Coronary artery (tissue), 2 donors: ENCODE measurements at regions not wholly inside any gene's neighbourhood (a gene's known extent, or its start where the extent isn't known, plus 50 kb on each side); places are given as distances from the start of the nearest gene placed in this dataset.

Source experiments
- DNase-seq: peaks from one replicate; pipeline ENCODE4 v3.0.0-alpha.2; 2017; ENCODE audit warnings: low spot score
- H3K27ac ChIP-seq, 2 donors: fragments of 200-600 bp; sonication (generic); one replicate each; pipeline ENCODE4 v1.5.1; 2016 to 2019
- H3K4me3 ChIP-seq: fragments of 200-600 bp; sonication (generic); 2 replicates; pipeline ENCODE4 v1.5.1; 2016; ENCODE audit warnings: mild to moderate bottlenecking, moderate library complexity
- CTCF ChIP-seq: fragments of 200-600 bp; sonication (generic); IDR thresholded peaks from one replicate; pipeline ENCODE4 v1.5.1; 2019; ENCODE audit warnings: antibody characterized with exemption

GRCh38 chr7:12862146-12862545 is 174.7 kb downstream of the ARL4A start:
- H3K4me3 ChIP-seq: no peak overlapping the region
- no peak overlapping the region for H3K27ac ChIP-seq
- no peak for DNase-seq
- TF ChIP-seq CTCF: no peak

GRCh38 chr7:12864470-12865046 is 177.1 kb downstream of the ARL4A start:
- no peak overlapping the region for H3K27ac ChIP-seq
- no peak overlapping the region for H3K4me3 ChIP-seq
- no peak for TF ChIP-seq CTCF
- no peak for DNase-seq

- no peak for TF ChIP-seq CTCF
- DNase-seq: no peak
- Histone ChIP-seq H3K4me3 (no peak overlapping the region), H3K27ac (no peak overlapping the region)
These were observed 178.2 kb downstream of the ARL4A start for GRCh38 chr7:12865593-12865992.

- H3K4me3 ChIP-seq: no peak overlapping the region
- no peak for TF ChIP-seq CTCF
- DNase-seq: no peak
- no peak overlapping the region for H3K27ac ChIP-seq
These were observed 178.8 kb downstream of the ARL4A start for GRCh38 chr7:12866207-12866606.

DNA sequence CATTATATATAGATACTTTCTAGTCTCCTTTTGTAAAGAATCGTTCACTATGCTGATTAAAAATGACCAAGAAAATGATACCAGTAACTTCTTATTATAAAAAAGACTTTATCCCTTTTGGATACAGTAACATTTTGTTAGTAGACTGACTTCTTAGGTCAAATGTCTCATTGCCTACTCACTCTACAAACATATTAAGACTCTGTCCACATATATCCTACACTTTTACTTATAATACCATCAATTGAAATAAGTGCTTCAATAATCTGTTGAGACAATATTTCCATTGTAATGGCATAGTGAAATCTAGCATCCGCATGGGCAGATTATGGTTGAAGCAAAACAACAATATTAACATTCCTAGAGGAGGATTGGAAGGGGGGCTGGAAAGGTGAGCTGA is 180.6 kb downstream of the ARL4A start:
- H3K4me3 ChIP-seq: no peak overlapping the region
- DNase-seq: no peak
- H3K27ac ChIP-seq: no peak overlapping the region
- TF ChIP-seq CTCF: no peak

- DNase-seq: no peak
- H3K4me3 ChIP-seq: no peak overlapping the region
- TF ChIP-seq CTCF: no peak
- H3K27ac ChIP-seq: no peak overlapping the region
These were observed 182.8 kb downstream of the ARL4A start for GRCh38 chr7:12870219-12870618.

- DNase-seq: no peak
- Histone ChIP-seq H3K27ac (no peak overlapping the region), H3K4me3 (no peak overlapping the region)
- TF ChIP-seq CTCF: no peak
These were observed 185.1 kb downstream of the ARL4A start for GRCh38 chr7:12872487-12872886.
